ENCODE measurements at regions not wholly inside any gene's neighbourhood (a gene's known extent, or its start where the extent isn't known, plus 50 kb on each side); places are given as distances from the start of the nearest gene placed in this dataset.

DNA sequence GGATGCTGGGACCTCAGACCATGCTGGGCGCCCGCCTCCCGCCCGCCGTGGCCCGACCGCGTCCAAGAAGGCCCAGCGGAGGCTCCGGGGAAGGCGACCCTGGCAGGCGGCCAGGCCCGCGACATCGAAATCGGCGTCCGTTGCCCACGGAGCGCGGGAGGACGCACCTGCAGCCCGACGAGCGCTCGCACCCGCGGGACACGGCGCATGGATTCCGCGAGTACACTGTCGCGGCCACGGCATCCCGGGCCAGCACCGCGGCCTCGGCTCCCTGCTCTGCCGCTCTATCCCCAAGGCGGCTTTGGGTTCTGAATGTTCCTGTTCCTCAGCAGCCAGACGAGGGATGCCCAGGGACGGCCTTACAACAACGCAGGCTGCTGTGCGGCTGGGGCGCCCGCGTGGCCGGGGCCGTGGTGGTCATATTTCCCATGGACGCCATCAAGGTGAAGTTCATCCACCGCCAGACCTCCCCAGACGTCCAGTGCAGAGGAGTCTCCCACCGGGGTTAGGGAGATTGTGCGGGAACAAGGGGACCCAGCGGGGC is 67.5 kb upstream of the ZNF722 start:
- no peak overlapping the region for H2AK5ac ChIP-seq (ENCODE audit: low read length)
- no peak for DNase-seq
- no peaks in the 10 kb centered on the region for H3K79me2 ChIP-seq (ENCODE audit: control insufficient read depth, insufficient read depth, low read length, poor library complexity)
- H3K27me3 ChIP-seq (ENCODE audit: insufficient read depth, low read length), result no peaks in the 10 kb centered on the region
- no peak overlapping the region for H4K12ac ChIP-seq (ENCODE audit: low read depth, low read length)
- H2BK12ac ChIP-seq (ENCODE audit: low read length), result no peak overlapping the region
- no peak overlapping the region for H2BK5ac ChIP-seq (ENCODE audit: low read depth, low read length, poor library complexity)
- no CpG with 5 or more reads among the region's 56 CpGs for WGBS (ENCODE audit: extremely low coverage, insufficient coverage, insufficient read length)
- no peaks in the 10 kb centered on the region for H3K79me1 ChIP-seq (ENCODE audit: low read length)
- H3K4me1 ChIP-seq (ENCODE audit: control insufficient read depth in 1 of 2, insufficient read depth in 2 of 2, low read length in 2 of 2), result no peaks in the 10 kb centered on the region
- no peak overlapping the region for H3K27ac ChIP-seq (ENCODE audit: low read depth, low read length)
- H4K91ac ChIP-seq (ENCODE audit: low read depth, low read length), result no peak overlapping the region
- H3K4me3 ChIP-seq (ENCODE audit: low read depth, low read length), result no peak overlapping the region
- peaks cover 43% of the 10 kb centered on the region for H3K9me3 ChIP-seq (ENCODE audit: insufficient read depth, low read depth, low read length)
- no peak overlapping the region for H3K4me2 ChIP-seq (ENCODE audit: low read length)
- H3K36me3 ChIP-seq (ENCODE audit: control insufficient read depth in 1 of 2, insufficient read depth in 2 of 2, low read length in 2 of 2), result no peaks in the 10 kb centered on the region
- H3K18ac ChIP-seq (ENCODE audit: low read length), result no peak overlapping the region
- no peak overlapping the region for H3K23ac ChIP-seq (ENCODE audit: low read length)
- H3K14ac ChIP-seq (ENCODE audit: low read length), result no peak overlapping the region
- no peak overlapping the region for H4K8ac ChIP-seq (ENCODE audit: low read depth, low read length)
- no peak overlapping the region for H2AFZ ChIP-seq (ENCODE audit: insufficient read depth, low read length, poor library complexity)
- no peak overlapping the region for H2BK120ac ChIP-seq (ENCODE audit: insufficient read depth, low read length, poor library complexity)
- H3K4ac ChIP-seq (ENCODE audit: low read depth, low read length), result no peak overlapping the region
- no peak overlapping the region for H3K9ac ChIP-seq (ENCODE audit: low read length)

DNA sequence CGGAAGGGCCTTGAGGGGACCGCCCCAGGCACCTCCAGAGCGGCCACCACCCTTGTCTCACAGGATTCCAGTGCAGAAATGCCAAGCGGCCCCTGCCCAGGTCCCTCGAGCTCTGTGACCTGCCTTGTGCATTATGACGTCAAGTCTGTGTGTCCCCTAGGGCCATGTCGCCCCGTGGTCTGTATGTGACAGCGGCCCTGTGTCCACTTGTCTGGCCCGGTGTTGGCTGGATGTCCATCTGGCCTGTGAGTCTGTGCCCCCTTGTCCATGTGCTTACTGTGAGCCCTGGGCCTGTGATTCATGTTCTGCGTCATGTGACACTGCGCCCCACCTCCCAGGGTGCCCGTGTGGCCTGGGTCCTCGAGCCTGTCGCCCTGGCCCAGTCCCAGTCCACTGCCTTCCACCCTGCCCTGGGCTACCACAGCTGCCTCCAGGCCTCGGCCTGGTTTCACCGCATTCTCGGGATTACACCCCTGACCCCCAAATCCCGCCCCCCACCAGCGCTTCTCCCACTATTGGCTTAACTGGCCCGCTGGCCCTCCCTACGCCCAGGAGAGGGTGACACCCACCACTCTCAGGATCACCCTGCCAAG is 66.6 kb upstream of the ZNF722 start:
- H3K79me1 ChIP-seq (ENCODE audit: low read length), result no peaks in the 10 kb centered on the region

More for the DNA sequence above, 66.6 kb upstream of the ZNF722 start:
- H2AFZ ChIP-seq (ENCODE audit: insufficient read depth, low read length, poor library complexity), result no peak overlapping the region
- H3K4me2 ChIP-seq (ENCODE audit: low read length), result no peak overlapping the region
- peaks cover 34% of the 10 kb centered on the region for H3K9me3 ChIP-seq (ENCODE audit: insufficient read depth, low read depth, low read length)
- H3K36me3 ChIP-seq (ENCODE audit: control insufficient read depth in 1 of 2, insufficient read depth in 2 of 2, low read length in 2 of 2), result no peaks in the 10 kb centered on the region
- no peak overlapping the region for H3K4ac ChIP-seq (ENCODE audit: low read depth, low read length)
- H2BK120ac ChIP-seq (ENCODE audit: insufficient read depth, low read length, poor library complexity), result no peak overlapping the region
- H2BK5ac ChIP-seq (ENCODE audit: low read depth, low read length, poor library complexity), result no peak overlapping the region
- WGBS (ENCODE audit: extremely low coverage, insufficient coverage, insufficient read length), result no CpG with 5 or more reads among the region's 22 CpGs
- H3K9ac ChIP-seq (ENCODE audit: low read length), result no peak overlapping the region
- no peak overlapping the region for H3K14ac ChIP-seq (ENCODE audit: low read length)
- H3K23ac ChIP-seq (ENCODE audit: low read length), result no peak overlapping the region
- H4K8ac ChIP-seq (ENCODE audit: low read depth, low read length), result no peak overlapping the region
- no peak overlapping the region for H4K12ac ChIP-seq (ENCODE audit: low read depth, low read length)
- H3K4me1 ChIP-seq (ENCODE audit: control insufficient read depth in 1 of 2, insufficient read depth in 2 of 2, low read length in 2 of 2), result no peaks in the 10 kb centered on the region
- no peak overlapping the region for H2BK12ac ChIP-seq (ENCODE audit: low read length)
- H3K4me3 ChIP-seq (ENCODE audit: low read depth, low read length), result no peak overlapping the region
- H3K18ac ChIP-seq (ENCODE audit: low read length), result no peak overlapping the region
- no peak overlapping the region for H3K27ac ChIP-seq (ENCODE audit: low read depth, low read length)
- no peaks in the 10 kb centered on the region for H3K79me2 ChIP-seq (ENCODE audit: control insufficient read depth, insufficient read depth, low read length, poor library complexity)
- no peak for DNase-seq
- H4K91ac ChIP-seq (ENCODE audit: low read depth, low read length), result no peak overlapping the region
- no peaks in the 10 kb centered on the region for H3K27me3 ChIP-seq (ENCODE audit: insufficient read depth, low read length)
- no peak overlapping the region for H2AK5ac ChIP-seq (ENCODE audit: low read length)
